Head of caudate nucleus (tissue), 42 donors: ENCODE measurements at regions not wholly inside any gene's neighbourhood (a gene's known extent, or its start where the extent isn't known, plus 50 kb on each side); places are given as distances from the start of the nearest gene placed in this dataset.
A peak's percentile ranks its signal among the peaks of the same experiment; 100 is the strongest.

Experiments
- DNase-seq, 42 donors: peaks; one replicate each; pipeline versions ENCODE4 v3.0.0 to v3.0.0-alpha.2; 2020 to 2021; ENCODE audit warnings: mixed read lengths in 7 of 42
- intact Hi-C: fragments of 100-400 bp; cut with DNase I; formaldehyde crosslinking; loops from one replicate; pipeline ENCODE4 v1.15.0; 2022

- intact Hi-C loops = no loop called here
- no peak for DNase-seq
Observed at GRCh38 chr2:67515056-67515455, 117.9 kb downstream of the ETAA1 start.

- no peak for DNase-seq
- intact Hi-C loops = no loop called here
Observed at GRCh38 chr2:67515538-67515937, 118.4 kb downstream of the ETAA1 start.

DNA sequence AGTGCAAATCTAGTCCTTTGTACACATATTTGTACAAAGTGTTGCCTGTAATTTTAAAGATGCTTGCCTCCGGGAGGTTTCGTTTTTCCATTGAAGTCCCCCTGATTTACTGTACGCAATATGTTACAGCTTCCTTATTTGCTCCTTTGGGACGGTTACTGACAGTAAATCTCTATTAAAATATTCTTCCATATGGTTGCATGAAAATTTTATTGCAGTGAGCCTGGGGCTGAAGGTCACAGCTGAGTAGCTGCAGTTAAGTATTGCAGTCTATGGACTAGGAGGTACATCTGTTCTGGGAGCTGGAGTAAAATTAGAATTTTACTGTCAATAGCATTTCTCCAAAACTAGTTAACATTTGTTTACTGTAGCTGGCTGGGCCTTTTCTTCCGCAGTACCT, 119.2 kb downstream of the ETAA1 start:
- intact Hi-C loops = no loop called here
- DNase-seq = no peak

DNA sequence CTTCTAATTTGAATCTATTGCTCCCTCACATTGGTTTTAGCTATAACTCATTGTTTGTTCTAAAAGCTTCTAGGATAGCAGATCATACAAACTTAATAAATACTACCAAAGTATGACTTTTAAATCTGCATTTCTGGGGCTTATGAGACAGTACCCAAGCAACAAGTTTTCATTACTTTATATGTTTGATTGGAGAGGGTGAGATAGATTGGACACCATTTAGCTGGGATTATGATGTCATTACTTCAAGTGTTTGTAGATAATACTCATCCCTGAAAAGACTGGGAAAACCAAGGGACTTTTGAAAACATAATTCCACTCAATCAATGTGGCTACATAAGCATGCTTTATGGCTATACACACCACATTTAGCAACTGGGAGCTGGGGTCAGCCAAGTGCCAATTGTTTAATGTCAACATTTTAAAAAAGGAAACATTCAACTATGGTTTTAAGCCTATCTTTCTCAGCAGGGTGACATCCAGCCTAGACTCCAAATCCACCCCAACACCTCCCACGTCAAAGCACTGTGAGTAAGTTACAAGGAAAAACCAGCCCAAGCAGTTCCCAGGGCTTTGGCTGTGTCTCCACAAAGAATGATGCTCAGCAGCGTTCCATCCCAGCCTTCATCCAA, 119.9 kb downstream of the ETAA1 start:
- peak in 19 of 42 donors; percentile 1 to 51 (median 15) for DNase-seq
- intact Hi-C loops = no loop called here

GRCh38 chr2:67522148-67522547, 125.0 kb downstream of the ETAA1 start:
- intact Hi-C loops = no loop called here
- no peak for DNase-seq

DNA sequence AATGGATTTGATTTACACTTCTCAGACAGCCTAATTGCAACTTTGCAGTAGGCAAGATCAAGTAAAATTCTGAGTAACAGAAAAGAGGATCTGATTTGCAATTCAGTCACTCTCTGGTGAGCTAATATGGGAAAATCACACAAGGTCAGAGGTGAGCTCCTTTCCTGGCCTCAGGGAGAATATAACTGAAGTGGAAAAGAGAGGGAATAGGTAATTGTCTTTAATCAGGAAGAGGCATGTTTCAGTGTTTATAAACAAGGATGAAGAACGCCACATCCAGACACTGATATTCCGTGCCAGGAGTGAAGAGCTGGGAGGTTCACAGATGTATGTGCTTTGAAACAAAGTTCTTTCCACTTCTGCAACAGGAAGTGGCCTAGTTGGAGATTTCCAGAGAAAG, 127.1 kb downstream of the ETAA1 start:
- no peak for DNase-seq
- intact Hi-C loops = no loop called here

DNA sequence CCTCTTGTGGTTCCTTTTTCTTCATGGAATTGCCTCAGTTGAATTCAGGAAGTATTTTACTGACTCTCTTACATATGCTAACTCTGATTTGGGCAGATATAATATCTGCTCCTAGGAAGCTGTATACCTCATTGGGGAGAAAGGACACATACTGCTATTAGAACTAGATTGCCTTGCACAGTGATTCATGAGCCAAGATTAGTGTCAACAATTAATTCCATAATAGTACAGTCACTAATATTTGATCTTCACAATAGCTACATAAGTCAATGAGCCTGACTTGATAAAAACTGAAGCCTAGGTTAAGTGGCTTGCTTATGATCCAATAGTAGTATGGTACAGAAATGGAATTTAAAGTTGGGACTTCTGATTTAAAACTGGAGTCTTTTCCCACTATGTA, 127.6 kb downstream of the ETAA1 start:
- no peak for DNase-seq
- intact Hi-C loops = no loop called here

DNA sequence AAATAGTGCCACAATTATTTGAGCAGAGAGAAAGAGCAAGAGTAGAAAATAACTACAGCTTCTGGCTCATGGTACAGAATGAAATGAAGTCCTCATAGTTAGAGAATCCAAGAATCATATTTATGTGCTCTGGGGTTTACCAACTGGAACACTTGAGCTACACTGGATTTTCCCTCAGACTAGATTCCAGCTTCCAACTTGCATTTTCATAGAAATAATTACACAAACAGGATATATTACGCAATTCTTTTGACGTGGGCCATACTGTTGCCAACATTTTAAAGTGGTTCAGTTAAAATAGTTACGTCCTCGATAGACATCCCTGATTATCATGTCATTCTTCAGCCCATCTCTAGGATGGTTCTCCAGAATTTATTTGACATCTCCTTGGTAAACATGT, 129.2 kb downstream of the ETAA1 start:
- intact Hi-C loops = no loop called here
- DNase-seq = no peak

DNA sequence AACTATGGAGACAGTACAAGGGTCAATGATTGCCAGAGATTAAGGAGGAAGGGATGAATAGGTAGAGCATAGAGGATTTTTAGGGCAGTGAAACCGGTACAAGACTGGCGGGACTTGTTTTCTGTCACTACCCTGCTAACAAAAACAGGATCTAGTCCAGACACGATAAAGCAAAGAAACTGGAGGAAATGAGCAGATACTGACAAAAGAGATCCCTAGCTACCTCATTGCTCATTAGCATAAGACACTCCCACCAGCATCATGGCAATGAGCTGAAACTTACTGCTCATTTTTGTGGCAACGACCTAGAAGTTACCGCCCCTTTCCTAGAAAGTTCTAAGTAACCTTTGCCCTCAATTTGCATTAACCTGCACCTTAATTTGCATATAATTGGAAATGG, 131.2 kb downstream of the ETAA1 start:
- DNase-seq = no peak
- intact Hi-C loops = no loop called here

GRCh38 chr2:67532387-67532786, 135.3 kb downstream of the ETAA1 start:
- no peak for DNase-seq
- intact Hi-C loops = no loop called here

DNA sequence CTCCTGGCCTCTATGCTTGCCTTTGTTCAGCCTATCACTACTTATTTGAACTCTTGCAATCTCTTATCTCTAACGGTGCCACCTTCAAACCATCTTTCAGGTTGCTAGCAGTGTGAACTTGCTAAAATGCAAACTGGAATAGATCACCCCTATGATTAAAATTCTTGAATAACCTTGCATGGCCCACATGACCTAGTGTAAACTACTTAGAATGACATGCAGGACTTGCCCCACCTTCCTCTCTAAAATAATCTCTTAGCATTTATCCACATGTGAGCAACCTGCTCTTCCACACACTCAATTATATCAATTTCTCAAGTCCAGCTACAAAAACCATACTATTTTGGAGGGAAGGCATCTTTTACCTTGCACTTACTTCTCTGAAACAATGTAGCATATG, 137.6 kb downstream of the ETAA1 start:
- intact Hi-C loops = no loop called here
- no peak for DNase-seq

- intact Hi-C loops = no loop called here
- DNase-seq = no peak
Observed at GRCh38 chr2:67540962-67541361, 143.8 kb downstream of the ETAA1 start.

- DNase-seq = peak in 13 of 42 donors; percentile 4 to 38 (median 13)
- intact Hi-C loops = no loop called here
Observed at GRCh38 chr2:67544286-67544685, 147.2 kb downstream of the ETAA1 start.

DNA sequence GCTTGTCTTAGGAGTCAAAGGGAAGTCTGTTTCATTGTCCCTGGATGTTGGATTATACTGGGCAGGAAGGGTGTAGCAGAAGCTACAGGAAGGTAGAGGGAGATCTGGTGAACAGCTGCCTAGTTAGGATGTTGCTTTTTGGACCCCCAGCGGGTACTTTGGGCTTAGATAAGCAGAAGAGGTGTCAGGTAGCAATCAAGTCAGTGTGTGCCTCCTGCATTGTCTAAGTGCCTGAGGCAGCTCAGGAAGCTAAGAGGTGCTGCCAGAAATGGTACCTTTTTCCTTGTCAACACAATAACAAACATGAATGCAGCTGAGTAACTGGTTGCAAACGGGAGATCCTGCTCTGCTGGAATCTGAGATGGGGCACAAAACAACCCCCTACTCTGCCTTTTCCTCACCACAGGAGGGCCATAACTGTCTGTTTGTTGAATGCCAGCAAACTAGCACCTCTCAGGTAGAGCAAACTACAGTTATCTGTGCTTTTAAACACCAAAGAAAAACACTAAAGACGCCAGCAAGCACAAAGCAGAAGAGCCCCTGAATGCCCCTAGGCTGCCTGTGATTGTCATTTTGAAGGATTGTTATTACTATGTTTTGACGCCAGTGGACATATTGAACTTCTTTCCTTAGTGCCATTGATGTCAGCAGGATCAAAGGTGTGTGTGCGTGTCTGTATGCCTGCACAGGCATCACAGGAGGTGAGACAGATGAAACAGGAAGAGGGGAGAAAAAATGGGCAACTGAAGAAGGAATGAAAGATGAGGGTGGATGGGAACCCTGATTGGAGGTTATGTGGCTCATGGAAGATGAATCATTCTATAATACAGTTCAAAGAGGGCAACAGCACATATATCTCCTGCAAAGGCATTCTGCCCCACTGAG, 151.4 kb downstream of the ETAA1 start:
- DNase-seq = no peak
- intact Hi-C loops = no loop called here

DNA sequence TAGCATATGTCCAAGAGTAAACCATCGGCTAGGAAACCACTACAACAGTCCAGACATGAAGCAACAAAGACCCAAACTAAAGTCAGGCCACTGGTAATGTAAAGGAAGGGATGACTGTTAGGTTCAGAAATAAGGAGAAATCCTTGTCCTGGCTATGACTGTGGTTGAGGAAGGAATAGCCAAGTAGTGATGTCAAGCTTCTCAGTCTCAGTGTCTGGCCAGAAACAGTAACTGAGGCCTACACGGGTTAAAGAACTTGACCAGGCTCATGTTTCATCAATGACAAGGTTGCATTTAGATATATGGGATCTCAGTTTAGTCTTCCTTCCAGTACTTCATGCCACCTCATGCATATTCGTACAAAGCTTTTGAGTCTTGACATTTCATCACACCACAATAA, 162.0 kb downstream of the ETAA1 start:
- intact Hi-C loops = no loop called here
- no peak for DNase-seq

DNA sequence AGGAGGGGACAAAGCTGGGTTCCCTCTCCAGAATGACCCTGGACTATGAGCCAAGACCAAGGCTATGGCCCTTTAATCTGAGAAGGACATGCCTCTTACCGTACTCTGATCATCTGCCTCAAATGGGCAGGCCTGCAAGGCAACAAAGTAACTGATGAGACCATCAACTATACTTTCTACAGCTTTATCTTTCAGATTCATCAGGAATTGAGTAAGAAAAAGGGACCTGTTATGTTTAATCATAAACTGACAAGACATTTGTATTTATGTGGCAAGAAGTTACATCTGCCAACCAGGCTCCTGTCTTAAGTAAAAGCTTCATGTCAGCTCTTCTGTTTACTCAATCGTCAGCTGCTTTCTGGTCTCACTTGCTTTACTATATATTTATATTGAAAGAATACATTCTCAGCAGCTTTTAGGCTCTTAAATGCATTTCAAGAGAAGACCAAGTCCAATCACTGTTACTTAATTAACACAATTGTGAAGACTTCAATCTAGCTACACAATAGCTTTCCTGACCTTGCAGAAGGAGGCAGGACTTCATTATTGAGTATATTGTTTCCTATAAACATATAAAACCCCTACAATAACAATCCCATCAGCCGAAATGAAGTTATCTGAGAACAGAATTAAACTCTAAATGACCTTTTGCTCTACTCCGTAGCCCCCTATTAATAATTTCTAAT, 163.8 kb downstream of the ETAA1 start:
- DNase-seq = no peak
- intact Hi-C loops = no loop called here

DNA sequence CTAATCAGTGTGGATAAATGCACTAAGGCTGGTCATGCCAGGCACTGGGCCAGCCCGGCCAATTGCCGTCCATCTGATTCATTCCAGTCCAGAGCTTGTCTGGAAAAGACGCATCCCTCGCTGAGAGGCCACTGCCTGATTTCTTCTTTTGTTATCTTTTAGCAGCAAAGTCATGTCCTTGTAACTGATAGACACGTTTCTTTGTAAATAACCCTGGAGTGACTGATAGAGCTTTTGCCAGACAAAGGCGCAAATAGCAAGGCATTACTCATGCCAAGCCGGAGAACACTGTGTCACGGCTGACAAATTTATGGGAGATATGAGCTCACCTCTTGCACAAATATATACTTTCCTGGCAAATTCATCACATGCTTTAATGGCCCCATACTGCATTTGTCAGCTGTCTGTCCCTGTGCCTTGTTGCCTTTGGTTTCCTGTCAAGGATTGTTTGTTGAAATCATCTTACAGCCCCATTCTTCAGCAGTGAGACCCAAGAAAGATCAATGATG, 164.4 kb downstream of the ETAA1 start:
- no peak for DNase-seq
- intact Hi-C loops = no loop called here

GRCh38 chr2:67564076-67564475, 166.9 kb downstream of the ETAA1 start:
- no peak for DNase-seq
- intact Hi-C loops = no loop called here

DNA sequence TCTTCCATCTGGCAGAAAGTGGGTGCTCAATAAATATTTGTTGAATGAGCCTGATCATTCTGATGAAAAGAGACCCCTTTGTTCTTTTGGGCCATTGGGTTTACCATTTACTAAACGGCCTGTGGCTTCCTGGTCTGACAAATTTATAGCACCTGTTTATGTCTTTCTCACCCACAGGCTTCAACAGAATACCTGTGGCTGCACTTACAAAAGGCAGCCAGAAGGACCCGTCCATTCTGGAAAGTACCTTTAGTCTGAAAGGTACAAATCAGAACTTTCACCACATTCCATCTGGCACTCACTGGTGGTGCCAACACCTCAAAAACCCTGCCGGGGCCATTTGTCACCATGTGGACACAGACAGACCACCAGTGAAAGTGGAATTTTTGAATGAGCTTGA, 167.5 kb downstream of the ETAA1 start:
- intact Hi-C loops = no loop called here

DNA sequence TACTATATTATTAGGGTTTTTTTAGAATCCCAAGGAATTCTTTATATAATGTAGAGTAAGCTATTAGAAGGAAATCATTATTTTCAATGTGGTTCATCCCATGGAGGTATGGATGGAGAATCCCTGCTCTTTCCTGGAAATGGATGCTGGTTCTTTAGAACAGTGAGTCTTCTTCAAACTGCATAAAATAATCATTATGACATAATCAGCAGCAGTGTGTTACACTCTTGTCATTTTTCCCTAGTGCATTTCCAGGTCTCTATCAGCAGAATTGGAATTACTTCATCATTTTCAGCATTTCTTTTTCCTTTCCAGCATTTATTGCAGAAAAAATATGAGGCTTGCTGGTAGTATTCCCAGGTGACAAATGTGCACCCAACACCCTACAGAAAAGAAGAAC, 168.1 kb downstream of the ETAA1 start:
- intact Hi-C loops = no loop called here
- DNase-seq = no peak

More for the DNA sequence above, 167.5 kb downstream of the ETAA1 start:
- DNase-seq = no peak
